Upper lobe of left lung (tissue), 6 donors: ENCODE measurements at regions not wholly inside any gene's neighbourhood (a gene's known extent, or its start where the extent isn't known, plus 50 kb on each side); places are given as distances from the start of the nearest gene placed in this dataset.

ENCODE experiments used
- ATAC-seq, 2 donors: fragments of 200-7000 bp; cut with Tn5 transposase; one replicate each; pipeline ENCODE4 v1.9.1; 2022; ENCODE audit warnings: mild to moderate bottlenecking in 2 of 2, moderate library complexity in 2 of 2; ENCODE audit not compliant: low FRiP score in 2 of 2
- DNase-seq, 2 donors: peaks; one replicate each; pipeline ENCODE4 v3.0.0-alpha.2; 2019 to 2020
- H3K27ac ChIP-seq, 4 donors: fragments of 200-600 bp; sonication (generic); one replicate each; pipeline ENCODE4 v1.5.1; 2016 to 2019
- H3K27me3 ChIP-seq, 4 donors: fragments of 200-600 bp; sonication (generic); one replicate each; pipeline ENCODE4 v1.5.1; 2017 to 2019
- H3K36me3 ChIP-seq, 4 donors: fragments of 200-600 bp; sonication (generic); one replicate each; pipeline ENCODE4 v1.5.1; 2016 to 2019
- H3K4me1 ChIP-seq, 4 donors: fragments of 200-600 bp; sonication (generic); one replicate each; pipeline ENCODE4 v1.5.1; 2018 to 2019
- H3K4me3 ChIP-seq, 4 donors: fragments of 200-600 bp; sonication (generic); one replicate each; pipeline ENCODE4 v1.5.1; 2017 to 2019; ENCODE audit warnings: mild to moderate bottlenecking in 2 of 4, moderate library complexity in 1 of 4
- H3K9me3 ChIP-seq, 4 donors: fragments of 200-600 bp; sonication (generic); one replicate each; pipeline ENCODE4 v1.5.1; 2018 to 2019
- EP300 ChIP-seq, 4 donors: sonication (generic); formaldehyde crosslinking; IDR thresholded peaks; one replicate each; pipeline ENCODE4 v1.5.1; 2017; ENCODE audit warnings: antibody characterized with exemption in 4 of 4, control low read depth in 2 of 4
- POLR2A ChIP-seq, 4 donors: fragments of 450-650 bp; IDR thresholded peaks; one replicate each; pipeline ENCODE4 v1.5.1; 2016 to 2017; ENCODE audit warnings: antibody characterized with exemption in 4 of 4, mild to moderate bottlenecking in 2 of 4
- POLR2AphosphoS5 ChIP-seq, 2 donors: sonication (generic); formaldehyde crosslinking; IDR thresholded peaks; one replicate each; pipeline ENCODE4 v1.5.1; 2017; ENCODE audit warnings: antibody characterized with exemption in 2 of 2
- WGBS, 2 donors: methylation state at CpG; one replicate each; pipeline ENCODE4 v1.1.5; 2017 to 2018; 5-methylcytosine and 5-hydroxymethylcytosine counted together
- TF ChIP-seq, protein P1 (sequence below), 6 experiments: fragments of 450-650 bp in 4 of 6; fragments of 200-600 bp in 2 of 6; sonication (generic) in 2 of 6; IDR thresholded peaks; one replicate each; pipeline ENCODE4 v1.5.1; 2016 to 2019; ENCODE audit warnings: antibody characterized with exemption in 6 of 6
- donor health status: DM: no; HTN: no; CAD: no; lungs with moderate emphysema.
- donor health status: DM: no; HTN: yes; CAD: no; lungs with severe emphysema.

- peaks cover 0 to 4% (median 0%) of the 10 kb centered on the region in 4 donors for H3K9me3 ChIP-seq
- no peaks in the 10 kb centered on the region for H3K27me3 ChIP-seq
- H3K27ac ChIP-seq: no peak overlapping the region
- ATAC-seq: no peak
- no peak for TF ChIP-seq EP300 (IDR thresholded peaks at IDR 0.05)
- H3K36me3 ChIP-seq: no peaks in the 10 kb centered on the region
- WGBS, 2 donors: 69 to 70% methylated on average over 4 of the region's 4 CpGs
- H3K4me1 ChIP-seq: peaks cover 0 to 4% (median 0%) of the 10 kb centered on the region in 4 donors
- H3K4me3 ChIP-seq: no peak overlapping the region
- no peak for DNase-seq
These were observed 103.3 kb upstream of the FGGY start for GRCh38 chr1:59193443-59194093.

DNA sequence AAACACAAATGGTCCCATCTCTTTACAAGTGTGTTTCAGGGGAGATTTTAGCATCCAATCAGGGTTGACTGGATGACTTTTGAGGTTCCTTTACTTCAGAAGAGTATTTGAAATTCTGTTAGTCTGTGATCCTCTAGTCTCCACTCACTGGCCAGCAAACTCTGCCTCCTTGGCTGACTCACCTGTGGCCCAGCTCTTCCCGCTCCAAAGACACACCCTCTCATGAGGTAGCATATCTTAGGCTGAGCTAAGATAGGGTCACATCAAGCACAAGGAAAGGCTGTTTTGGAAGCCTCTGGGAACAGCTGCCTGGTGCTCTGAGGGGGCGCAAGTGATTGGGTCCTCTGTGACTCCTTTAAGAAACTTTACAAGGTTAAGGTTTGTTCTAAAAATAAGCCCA lies 102.3 kb upstream of the FGGY start:
- Histone ChIP-seq H3K27ac (no peak overlapping the region), H3K9me3 (peaks cover 0 to 4% (median 0%) of the 10 kb centered on the region in 4 donors), H3K36me3 (no peaks in the 10 kb centered on the region), H3K4me1 (peaks cover 0 to 9% (median 0%) of the 10 kb centered on the region in 4 donors), H3K27me3 (no peaks in the 10 kb centered on the region), H3K4me3 (no peak overlapping the region)
- no peak for ATAC-seq
- DNase-seq: no peak
- TF ChIP-seq POLR2A (IDR thresholded peaks at IDR 0.05) (no peak), EP300 (IDR thresholded peaks at IDR 0.05) (no peak), POLR2AphosphoS5 (IDR thresholded peaks at IDR 0.05) (no peak)
- TF ChIP-seq, protein P1, sequence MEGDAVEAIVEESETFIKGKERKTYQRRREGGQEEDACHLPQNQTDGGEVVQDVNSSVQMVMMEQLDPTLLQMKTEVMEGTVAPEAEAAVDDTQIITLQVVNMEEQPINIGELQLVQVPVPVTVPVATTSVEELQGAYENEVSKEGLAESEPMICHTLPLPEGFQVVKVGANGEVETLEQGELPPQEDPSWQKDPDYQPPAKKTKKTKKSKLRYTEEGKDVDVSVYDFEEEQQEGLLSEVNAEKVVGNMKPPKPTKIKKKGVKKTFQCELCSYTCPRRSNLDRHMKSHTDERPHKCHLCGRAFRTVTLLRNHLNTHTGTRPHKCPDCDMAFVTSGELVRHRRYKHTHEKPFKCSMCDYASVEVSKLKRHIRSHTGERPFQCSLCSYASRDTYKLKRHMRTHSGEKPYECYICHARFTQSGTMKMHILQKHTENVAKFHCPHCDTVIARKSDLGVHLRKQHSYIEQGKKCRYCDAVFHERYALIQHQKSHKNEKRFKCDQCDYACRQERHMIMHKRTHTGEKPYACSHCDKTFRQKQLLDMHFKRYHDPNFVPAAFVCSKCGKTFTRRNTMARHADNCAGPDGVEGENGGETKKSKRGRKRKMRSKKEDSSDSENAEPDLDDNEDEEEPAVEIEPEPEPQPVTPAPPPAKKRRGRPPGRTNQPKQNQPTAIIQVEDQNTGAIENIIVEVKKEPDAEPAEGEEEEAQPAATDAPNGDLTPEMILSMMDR (IDR thresholded peaks at IDR 0.05): no peak
- 96 to 100% methylated on average over 2 of the region's 2 CpGs for WGBS, 2 donors

DNA sequence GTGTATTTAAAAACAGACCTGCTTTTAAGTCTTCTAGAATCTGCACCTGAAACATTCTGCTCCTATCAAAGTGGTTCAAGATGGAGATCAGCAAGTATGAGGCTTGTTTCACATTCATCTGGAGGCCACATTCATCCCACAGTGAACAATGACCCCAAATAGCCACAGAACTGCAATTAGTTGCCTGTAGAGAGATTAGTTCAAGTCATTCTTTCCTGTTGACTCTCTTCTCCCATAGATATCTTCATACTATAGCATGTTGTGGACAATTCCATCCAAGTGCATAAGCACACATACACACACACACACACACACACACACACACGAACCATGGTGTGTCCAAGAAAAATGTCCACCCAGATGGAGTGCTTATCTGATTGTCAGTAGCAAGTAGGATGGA lies 101.7 kb upstream of the FGGY start:
- Histone ChIP-seq H3K27ac (no peak overlapping the region), H3K36me3 (no peaks in the 10 kb centered on the region), H3K27me3 (no peaks in the 10 kb centered on the region), H3K9me3 (peaks cover 0 to 4% (median 0%) of the 10 kb centered on the region in 4 donors), H3K4me1 (peaks cover 0 to 9% (median 0%) of the 10 kb centered on the region in 4 donors), H3K4me3 (no peak overlapping the region)
- DNase-seq: no peak
- WGBS, 2 donors: 82 to 89% methylated on average over 1 of the region's 1 CpG
- TF ChIP-seq POLR2A (IDR thresholded peaks at IDR 0.05) (no peak), EP300 (IDR thresholded peaks at IDR 0.05) (no peak), POLR2AphosphoS5 (IDR thresholded peaks at IDR 0.05) (no peak)
- TF ChIP-seq, protein P1 (IDR thresholded peaks at IDR 0.05): no peak
- no peak for ATAC-seq

- no peak for TF ChIP-seq POLR2A (IDR thresholded peaks at IDR 0.05)
- TF ChIP-seq, protein P1 (IDR thresholded peaks at IDR 0.05): no peak
- TF ChIP-seq EP300 (IDR thresholded peaks at IDR 0.05): no peak
- no peak for TF ChIP-seq POLR2AphosphoS5 (IDR thresholded peaks at IDR 0.05)
- ATAC-seq (peak in 1 of 2 donors; percentile 37), DNase-seq (no peak)
- H3K9me3 ChIP-seq: peaks cover 0 to 3% (median 0%) of the 10 kb centered on the region in 4 donors
- H3K27me3 ChIP-seq: no peaks in the 10 kb centered on the region
- H3K4me3 ChIP-seq: no peak overlapping the region
- no peaks in the 10 kb centered on the region for H3K36me3 ChIP-seq
- no peak overlapping the region for H3K27ac ChIP-seq
- H3K4me1 ChIP-seq: peaks cover 0 to 10% (median under 1%) of the 10 kb centered on the region in 4 donors
- WGBS, 2 donors: 61 to 74% methylated on average over 4 of the region's 4 CpGs
These were observed 98.3 kb upstream of the FGGY start for GRCh38 chr1:59198564-59198963.

DNA sequence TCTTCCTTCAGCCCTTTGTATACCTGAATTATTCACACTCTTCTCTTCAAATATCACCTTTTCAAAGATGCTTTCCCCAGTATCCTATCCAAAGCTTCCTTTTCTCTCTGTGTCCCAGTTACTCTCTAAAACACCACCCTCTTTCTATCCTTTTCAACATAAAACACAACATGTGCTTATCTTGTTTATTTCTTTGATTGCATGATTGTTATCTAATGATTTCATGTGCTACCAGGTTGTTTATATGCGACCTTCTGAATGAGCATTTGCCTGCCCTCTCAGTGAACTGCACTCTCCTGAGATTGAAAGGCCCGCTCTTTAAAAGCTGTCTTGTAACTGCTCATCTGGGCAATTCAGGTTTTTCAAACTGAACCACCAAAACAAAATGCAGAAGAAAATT lies 97.7 kb upstream of the FGGY start:
- TF ChIP-seq POLR2A (IDR thresholded peaks at IDR 0.05) (no peak), POLR2AphosphoS5 (IDR thresholded peaks at IDR 0.05) (no peak), EP300 (IDR thresholded peaks at IDR 0.05) (no peak)
- TF ChIP-seq, protein P1 (IDR thresholded peaks at IDR 0.05): no peak
- whole genome bisulfite sequencing, 2 donors: 79 to 81% methylated on average over 2 of the region's 2 CpGs
- H3K27ac ChIP-seq: no peak overlapping the region
- H3K27me3 ChIP-seq: no peaks in the 10 kb centered on the region
- DNase-seq (no peak), ATAC-seq (no peak)
- H3K9me3 ChIP-seq: no peaks in the 10 kb centered on the region
- H3K4me3 ChIP-seq: no peak overlapping the region
- H3K36me3 ChIP-seq: no peaks in the 10 kb centered on the region
- peaks cover 0 to 16% (median 2%) of the 10 kb centered on the region in 4 donors for H3K4me1 ChIP-seq
